ENCODE measurements at regions not wholly inside any gene's neighbourhood (a gene's known extent, or its start where the extent isn't known, plus 50 kb on each side); places are given as distances from the start of the nearest gene placed in this dataset.

GRCh38 chrX:131802836-131803626, 220.1 kb upstream of the STK26 start:
- peak; percentile 5 for TF ChIP-seq CTCF (IDR thresholded peaks at IDR 0.05; ENCODE audit: poor library complexity, severe bottlenecking)
- ATAC-seq (ENCODE audit: low read depth) (no peak), DNase-seq (ENCODE audit: low spot score) (no peak)
- H3K36me3 ChIP-seq (ENCODE audit: low read depth): no peaks in the 10 kb centered on the region
- no peaks in the 10 kb centered on the region for H3K27me3 ChIP-seq (ENCODE audit: insufficient read depth, poor library complexity, severe bottlenecking)
- H3K9me3 ChIP-seq (ENCODE audit: severe bottlenecking): no peaks in the 10 kb centered on the region
- no peak overlapping the region for H3K4me3 ChIP-seq (ENCODE audit: severe bottlenecking)
- no peak overlapping the region for H3K27ac ChIP-seq (ENCODE audit: poor library complexity, severe bottlenecking)
- H3K4me1 ChIP-seq (ENCODE audit: insufficient read depth, poor library complexity, severe bottlenecking): no peaks in the 10 kb centered on the region

- Histone ChIP-seq H3K9me3 (ENCODE audit: severe bottlenecking) (no peaks in the 10 kb centered on the region), H3K4me1 (ENCODE audit: insufficient read depth, poor library complexity, severe bottlenecking) (no peaks in the 10 kb centered on the region), H3K27ac (ENCODE audit: poor library complexity, severe bottlenecking) (no peak overlapping the region), H3K27me3 (ENCODE audit: insufficient read depth, poor library complexity, severe bottlenecking) (no peaks in the 10 kb centered on the region), H3K36me3 (ENCODE audit: low read depth) (no peaks in the 10 kb centered on the region), H3K4me3 (ENCODE audit: severe bottlenecking) (no peak overlapping the region)
- no peak for ATAC-seq (ENCODE audit: low read depth)
- DNase-seq (ENCODE audit: low spot score): no peak
- no peak for TF ChIP-seq CTCF (IDR thresholded peaks at IDR 0.05; ENCODE audit: poor library complexity, severe bottlenecking)
Observed at GRCh38 chrX:131812847-131813825, 210.0 kb upstream of the STK26 start.

GRCh38 chrX:131816551-131817136, 206.5 kb upstream of the STK26 start:
- Histone ChIP-seq H3K4me3 (ENCODE audit: severe bottlenecking) (no peak overlapping the region), H3K9me3 (ENCODE audit: severe bottlenecking) (no peaks in the 10 kb centered on the region), H3K27me3 (ENCODE audit: insufficient read depth, poor library complexity, severe bottlenecking) (no peaks in the 10 kb centered on the region), H3K36me3 (ENCODE audit: low read depth) (no peaks in the 10 kb centered on the region), H3K27ac (ENCODE audit: poor library complexity, severe bottlenecking) (no peak overlapping the region), H3K4me1 (ENCODE audit: insufficient read depth, poor library complexity, severe bottlenecking) (no peaks in the 10 kb centered on the region)
- ATAC-seq (ENCODE audit: low read depth) (no peak), DNase-seq (ENCODE audit: low spot score) (no peak)
- TF ChIP-seq CTCF (IDR thresholded peaks at IDR 0.05; ENCODE audit: poor library complexity, severe bottlenecking): no peak

- no peak for TF ChIP-seq CTCF (IDR thresholded peaks at IDR 0.05; ENCODE audit: poor library complexity, severe bottlenecking)
- no peaks in the 10 kb centered on the region for H3K27me3 ChIP-seq (ENCODE audit: insufficient read depth, poor library complexity, severe bottlenecking)
- no peak overlapping the region for H3K4me3 ChIP-seq (ENCODE audit: severe bottlenecking)
- DNase-seq (ENCODE audit: low spot score) (no peak), ATAC-seq (ENCODE audit: low read depth) (no peak)
- no peaks in the 10 kb centered on the region for H3K4me1 ChIP-seq (ENCODE audit: insufficient read depth, poor library complexity, severe bottlenecking)
- H3K27ac ChIP-seq (ENCODE audit: poor library complexity, severe bottlenecking): no peak overlapping the region
- H3K36me3 ChIP-seq (ENCODE audit: low read depth): no peaks in the 10 kb centered on the region
- H3K9me3 ChIP-seq (ENCODE audit: severe bottlenecking): no peaks in the 10 kb centered on the region
Observed at GRCh38 chrX:131818297-131818936, 204.7 kb upstream of the STK26 start.

Measured in RWPE2 (cell line).